OCI-M2 (cell line): ENCODE measurements at regions not wholly inside any gene's neighbourhood (a gene's known extent, or its start where the extent isn't known, plus 50 kb on each side); places are given as distances from the start of the nearest gene placed in this dataset.

ENCODE experiments used
- DNase-seq: peaks from one replicate; lab custom pipeline; 2025; ENCODE audit not compliant: unreplicated experiment; lab: John Stamatoyannopoulos, UW

DNA sequence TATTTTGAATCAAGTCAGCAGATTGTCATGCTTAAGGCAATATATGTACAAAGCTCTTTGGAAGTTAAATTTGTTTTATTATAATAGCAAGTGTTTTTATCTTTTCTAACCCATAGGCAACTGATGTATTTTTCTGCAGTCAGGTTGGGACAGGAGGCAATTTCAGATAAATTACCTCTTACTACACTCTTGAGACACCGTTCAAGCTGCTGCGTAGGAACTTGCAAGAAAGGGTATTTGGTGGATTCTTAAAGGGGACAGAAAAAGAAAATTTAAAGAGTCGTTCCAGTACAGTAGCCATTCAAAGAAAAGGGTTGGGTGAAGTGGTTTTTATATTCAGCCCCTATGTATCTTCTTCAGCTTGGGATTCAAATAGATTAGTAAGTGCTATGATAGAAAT lies 112.4 kb upstream of the APC start:
- DNase-seq = no peak

DNA sequence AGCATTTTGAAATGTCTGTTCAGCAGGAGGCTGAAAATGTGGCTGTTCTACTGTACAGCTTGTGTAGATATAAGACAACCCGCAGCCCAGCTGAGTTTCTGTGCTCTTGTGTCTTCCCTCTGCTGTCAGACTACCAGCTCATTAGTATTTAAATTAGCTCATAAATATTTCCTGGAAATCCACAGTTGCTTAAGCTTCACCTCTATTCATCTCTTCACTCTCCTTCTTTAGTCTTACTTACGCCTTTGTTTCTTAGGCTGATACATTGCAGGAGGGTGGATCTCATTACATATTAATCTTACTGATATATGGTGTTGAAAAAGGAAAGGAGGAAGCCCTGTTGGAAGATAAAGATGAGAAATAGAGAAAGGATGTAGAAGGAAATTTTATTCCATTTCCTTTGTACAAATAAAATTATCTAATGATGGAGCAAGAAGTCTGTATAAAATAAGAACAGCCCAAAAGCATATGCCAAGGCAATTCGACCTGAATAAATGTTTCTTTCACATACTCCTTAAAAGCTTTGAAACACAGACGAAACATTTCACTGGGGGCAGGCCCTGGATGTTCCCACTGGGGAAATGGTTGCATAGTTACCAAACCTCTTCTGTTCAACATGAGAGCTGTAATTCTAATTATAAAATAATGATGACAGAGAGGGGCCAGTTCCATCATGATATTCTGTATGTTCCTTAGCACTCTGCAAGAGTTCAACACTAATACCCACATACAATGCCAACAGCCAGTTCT lies 111.8 kb upstream of the APC start:
- no peak for DNase-seq

DNA sequence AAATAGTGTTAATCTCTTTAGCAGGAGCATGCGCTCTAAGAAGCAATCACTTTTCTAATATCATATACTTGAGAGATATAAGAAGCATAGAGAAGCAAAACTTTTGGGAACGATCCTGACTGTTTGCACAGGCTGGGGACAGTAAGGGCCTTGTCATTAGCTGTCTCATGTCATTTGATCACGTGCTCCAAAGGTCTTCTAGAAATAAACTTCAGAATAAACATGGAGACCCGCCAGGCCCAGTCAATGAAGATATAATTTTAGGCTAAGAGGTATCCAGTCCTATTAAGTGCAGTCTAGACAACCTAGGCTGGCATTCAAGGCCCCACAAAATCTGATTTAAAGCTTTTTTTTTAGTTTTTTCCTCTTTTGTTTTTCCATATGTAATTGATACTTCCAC lies 111.0 kb upstream of the APC start:
- no peak for DNase-seq

DNA sequence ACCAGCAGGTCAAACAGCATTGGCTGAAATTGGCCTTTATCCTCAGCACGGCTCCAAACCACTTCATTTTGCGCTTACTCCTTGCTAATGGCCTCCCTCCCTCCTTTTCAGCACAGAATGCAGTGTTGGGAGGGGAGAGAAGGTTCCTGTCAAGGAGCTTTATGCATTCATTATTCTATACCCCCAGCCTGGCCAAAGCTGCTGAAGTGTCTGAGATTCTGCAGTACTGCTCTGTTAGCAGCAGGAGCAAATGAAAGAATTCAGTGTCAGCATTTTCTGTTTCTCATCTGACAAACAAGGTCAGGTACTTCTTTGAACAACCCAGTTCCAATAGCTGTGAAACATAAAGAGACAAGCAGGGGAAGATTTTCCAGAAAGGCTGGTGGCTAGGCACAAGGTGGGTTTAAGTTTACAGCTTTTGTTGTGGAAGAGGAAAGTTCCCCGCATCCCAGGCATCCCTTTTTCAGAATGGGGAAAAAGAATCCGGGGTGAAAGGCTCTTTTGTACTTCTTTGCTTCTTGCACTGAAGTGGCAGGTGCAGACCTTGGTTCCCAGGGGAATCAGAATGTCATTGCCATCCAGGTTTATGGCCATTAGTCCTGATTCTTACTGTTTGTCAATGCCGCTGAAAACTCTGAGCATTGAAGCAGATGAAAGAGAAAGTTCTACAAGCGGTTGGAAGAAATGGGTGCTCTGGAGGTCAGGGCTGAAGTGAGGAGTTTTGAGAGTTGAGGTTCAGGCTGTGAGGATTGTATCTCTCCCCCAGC lies 109.3 kb upstream of the APC start:
- DNase-seq = no peak

DNA sequence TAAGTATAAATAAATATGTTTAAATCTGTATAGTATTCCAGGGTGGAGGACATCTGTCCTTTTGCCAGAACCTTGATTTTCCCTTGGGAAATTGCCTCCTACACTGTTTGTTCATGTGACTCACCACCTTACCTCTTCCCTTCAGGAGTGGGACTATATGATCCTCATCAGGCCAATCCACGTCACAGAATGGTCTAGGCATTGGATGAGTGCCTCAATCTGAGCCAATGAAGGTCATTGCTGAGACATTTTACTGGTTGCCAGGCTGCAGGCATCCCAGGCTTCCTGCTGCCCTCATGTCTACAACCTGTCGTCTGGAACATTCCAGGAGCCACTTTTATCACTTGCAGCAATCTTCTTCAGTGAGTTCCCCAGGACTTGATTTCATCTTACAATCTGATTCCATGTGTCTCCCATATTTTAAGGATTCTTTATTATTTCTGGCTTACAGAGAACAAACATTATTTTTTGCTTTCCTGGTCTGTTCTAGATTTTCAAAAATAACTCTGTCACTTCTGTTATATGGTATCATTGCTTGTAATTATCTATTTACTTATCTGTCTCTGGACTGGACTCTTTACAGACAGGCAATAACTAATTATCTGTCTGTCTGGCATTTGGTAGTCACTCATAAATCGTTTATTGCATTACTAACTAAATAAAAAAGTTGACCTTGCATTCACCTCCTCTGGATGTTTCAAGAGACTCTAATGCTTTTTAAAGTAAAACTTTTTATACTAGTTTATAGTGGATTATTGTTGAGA lies 107.3 kb upstream of the APC start:
- no peak for DNase-seq

DNA sequence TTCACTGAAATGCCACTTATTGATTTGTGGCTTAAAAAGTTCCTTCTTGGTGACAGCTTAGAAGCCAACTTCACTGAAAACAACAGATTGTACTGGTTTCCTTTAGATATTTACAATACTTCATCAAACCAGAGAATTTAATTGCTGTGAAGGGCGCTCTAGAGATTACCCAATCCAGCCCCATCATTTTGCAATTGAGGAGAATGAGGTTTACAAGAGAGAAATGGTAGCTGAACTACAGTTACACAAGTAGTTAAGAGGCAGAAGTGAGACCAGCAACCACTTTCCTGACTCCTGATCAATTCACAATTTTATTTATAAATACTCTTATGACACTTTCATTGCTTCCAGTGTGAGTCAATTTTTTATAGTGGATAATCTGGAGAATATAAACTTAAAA lies 103.5 kb upstream of the APC start:
- DNase-seq = no peak

DNA sequence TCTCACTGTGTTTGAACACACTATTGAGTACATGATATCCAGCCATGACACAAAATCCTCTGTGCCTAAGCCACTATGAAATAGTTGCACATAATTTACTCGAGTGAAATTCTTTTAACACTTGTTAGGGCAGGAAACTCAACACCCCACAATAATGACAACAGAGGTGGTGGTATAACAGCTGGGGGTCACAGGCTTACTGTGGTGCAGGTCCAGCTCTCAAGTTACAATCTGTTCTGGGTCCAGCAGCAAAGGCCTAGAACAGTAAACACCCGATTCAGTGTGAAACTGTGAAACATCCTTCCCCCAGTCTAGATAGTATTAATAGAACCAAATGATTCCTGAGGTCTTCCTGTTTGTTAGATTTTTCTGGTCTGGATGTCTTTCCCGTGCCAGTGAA lies 102.9 kb upstream of the APC start:
- no peak for DNase-seq

DNA sequence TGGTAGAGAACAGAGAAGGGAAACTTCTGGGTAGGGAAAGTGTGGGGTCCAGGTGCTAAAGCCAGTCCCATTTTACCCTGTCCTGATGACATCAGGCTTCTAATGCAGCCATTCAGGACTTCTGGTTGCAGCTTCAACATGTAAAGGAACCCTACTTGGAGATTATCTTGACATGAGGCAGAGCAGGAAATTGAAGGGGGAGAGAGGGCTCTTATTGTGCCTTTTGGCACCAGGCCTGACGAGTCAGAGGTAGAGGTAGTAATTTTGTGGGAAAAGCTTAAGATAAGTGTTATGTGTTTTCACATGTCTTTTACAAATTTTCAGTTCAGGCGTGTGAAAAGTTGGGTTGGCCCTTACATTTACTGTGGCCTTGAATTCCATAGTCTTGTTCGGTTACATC lies 102.4 kb upstream of the APC start:
- DNase-seq = no peak

DNA sequence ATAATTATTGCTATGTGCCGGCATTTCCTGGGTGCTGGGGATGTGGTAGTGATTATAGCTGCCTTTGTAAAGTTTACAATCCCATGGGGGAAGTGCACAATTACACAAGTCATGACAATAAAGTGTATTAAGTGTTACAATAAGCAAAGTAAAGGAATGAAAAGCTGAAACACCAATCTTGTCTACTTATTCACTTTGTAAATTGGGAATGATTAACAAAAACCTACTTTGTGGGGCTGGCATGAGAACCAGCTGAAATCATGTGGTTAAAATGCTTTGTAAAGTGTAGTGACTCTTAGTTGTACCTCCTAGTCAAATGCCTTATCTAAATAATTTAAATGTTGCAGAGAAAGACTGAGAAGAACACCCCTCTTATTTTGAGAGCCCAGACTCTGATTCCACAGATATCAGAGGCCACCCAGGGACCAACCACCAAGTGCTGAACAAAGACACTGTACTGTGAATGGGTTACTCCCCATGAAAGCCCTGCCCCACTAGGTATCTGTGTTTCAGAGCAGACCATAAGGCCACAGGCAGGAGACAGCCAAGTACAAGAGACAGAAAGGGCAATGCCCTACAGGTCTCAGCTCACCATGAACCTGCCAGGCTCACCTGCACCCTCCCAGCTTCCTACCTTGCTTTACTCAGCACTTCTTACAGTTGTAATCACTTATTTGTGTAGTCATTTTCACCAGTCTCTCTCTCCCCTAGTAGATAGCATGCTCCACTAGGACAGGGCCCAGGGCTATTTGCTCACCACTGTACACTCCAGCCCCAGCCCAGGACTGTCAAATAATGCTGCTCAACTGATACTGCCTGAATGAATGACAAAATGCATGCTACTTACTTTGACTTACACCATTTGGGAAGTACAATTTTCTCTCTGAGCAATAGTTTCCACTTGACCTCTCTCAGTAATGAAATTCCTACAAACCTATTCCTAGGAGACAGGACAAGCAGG lies 101.6 kb upstream of the APC start:
- DNase-seq = no peak

DNA sequence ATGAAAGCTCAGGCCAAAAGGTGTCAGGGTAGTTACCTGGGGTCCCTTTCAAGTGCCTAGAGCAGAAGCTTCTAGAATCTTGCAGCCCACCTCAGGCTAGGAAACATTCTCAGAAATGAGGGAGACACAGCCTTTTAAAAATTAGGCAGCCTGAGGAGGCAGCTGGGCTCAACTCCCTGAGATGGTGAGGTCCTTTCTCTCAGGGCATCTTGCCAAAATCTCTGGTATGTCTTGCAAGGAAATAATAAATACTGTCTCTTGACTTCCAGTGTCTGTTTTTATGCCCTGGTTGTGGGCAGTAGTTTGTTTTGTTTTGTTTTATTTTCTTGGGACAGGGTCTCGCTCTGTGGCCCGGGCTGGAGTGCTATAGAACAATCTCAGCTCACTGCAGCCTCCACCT lies 100.9 kb upstream of the APC start:
- DNase-seq = no peak

DNA sequence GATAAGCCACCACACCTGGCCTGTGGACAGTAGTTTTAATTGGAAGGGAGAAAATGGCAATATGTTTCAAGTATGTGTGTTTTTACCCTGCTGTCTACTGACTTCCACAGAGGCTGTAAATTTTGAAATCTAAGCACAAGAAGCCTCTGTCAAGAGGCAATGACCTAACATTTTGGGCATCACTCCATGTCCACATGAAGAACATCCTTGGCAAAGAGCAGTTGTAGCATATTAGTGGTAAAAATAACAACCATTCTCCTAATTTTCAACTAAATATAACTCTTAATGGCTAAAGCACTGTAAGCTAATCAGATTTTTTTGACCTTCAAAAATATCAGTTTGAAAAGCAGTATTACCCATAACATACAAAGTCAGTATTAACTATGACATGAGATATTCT lies 100.3 kb upstream of the APC start:
- DNase-seq = no peak

DNA sequence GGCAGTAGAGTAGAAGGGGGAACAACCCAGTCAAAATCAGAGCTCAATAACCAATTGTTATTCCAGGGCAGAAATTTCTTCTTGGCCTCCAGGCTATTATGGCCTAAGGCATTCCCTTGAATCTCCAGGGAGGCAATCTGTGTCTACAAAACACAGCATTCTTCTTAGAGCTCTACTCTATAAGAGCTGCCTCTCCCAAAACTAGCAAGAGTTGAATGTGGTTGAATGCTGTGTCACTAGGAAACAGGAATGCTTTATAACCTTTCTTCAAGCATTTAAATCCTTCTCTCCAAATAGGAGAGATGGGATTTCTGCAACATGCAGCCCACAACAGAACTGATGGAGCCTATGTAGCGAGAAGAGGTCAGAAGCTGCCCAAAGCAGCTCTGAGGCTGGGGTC lies 97.1 kb upstream of the APC start:
- DNase-seq = no peak

DNA sequence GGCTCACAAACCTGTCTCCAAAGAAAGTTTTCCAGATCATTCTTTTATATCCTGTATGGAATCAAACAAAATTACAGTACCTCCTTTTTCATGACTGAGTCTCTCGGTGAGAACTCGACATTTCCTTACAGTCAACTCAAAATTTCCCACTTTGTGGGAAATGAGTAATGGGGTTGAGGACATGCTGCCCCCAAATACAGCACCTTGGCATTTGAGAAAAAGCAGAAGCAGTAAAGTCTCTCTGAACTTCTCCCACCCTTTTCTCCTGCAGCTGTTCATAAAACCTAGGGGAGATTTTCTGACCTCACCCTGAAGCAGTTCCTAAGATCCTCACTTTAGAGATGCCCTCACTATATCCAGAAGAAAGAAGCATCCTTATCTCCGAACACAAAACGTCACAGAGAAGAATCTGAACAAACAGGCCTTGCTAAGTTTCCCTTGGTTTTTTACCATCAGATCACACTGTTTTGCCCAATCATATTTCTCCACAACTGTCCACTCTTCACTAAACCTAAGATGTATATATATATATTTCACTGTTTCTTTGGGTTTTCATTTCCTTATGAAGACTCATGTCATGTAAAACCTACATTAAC lies 96.1 kb upstream of the APC start:
- no peak for DNase-seq

DNA sequence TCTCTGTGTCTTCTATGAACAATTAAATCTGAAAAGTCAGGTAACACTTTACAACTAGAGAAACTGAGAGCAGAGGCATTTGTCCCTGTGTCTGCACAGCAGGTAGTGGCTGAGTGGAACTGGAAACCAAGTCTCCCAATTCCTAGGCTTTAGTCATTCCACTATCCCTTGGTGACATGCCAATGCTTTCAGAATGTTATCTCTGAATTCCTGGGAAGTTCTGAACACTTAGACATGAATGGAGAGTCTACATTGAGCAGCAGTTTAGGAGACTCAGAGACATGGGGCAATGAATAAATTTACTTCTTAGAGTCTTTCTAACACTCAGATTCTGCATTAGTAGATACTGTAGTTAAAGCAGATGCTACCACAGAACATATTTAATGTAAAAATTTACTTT lies 94.8 kb upstream of the APC start:
- DNase-seq = no peak

DNA sequence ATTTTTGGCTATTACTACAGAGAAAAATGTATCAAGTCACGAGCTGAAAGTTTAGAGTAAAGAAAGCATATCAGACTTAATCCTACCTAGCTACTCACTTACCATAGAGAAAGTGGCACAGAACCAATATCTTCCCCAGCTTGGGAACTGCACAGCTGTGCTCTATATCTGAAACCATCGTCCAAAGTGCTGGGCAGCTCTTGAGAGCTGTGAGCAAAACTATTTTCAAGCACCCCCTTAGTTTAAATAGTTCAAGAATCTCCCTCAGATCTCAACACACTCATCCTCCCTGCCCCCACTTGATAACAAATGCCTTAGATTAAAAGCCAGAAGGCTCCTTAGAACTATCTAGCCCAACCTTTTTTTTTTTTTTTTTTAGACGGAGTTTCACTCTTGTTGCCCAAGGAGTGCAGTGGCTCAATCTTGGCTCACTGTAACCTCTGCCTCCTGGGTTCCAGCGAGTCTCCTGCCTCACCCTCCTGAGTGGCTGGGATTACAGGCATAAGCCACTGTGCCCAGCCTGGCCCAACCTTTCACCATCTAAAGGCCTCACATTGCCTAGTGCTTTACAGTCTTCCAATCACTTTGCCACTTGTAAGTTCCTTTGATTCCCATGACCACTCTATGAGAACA lies 94.2 kb upstream of the APC start:
- no peak for DNase-seq

DNA sequence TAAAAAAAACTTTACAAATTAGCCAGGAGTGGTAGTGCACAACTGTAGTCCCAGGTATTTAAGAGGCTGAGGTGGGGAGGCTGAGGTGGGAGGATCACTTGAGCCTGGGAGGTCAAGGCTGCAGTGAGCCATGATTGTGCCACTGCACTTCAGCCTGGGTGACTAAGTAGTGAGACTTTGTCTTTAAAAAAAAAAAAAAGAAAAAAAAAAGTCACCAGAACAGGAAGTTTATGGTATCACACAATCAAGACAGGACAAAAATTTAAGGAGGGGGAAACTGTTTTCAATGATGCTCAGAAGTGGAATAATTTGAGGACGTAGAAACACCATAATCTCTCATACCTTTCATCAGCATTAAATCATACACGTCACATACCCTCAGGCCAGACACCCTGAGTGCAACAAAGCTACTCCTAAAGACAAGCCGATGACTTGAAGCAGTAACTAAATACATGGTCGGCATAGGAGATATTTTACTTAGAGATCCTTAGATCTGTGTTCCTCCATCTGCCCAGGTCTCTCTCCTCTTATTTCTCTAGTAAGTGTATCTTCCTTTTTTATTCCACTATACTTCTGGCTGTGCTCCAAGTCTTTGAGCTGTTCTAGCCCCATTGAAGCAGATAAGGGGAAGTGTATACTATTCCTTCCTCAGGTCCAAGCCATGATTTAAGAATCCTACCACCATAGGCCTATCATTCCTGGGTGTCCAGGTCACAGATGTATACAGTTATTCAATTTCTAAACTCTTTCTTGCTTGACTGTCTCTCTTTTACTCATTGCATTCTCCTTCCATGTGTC lies 91.3 kb upstream of the APC start:
- no peak for DNase-seq

DNA sequence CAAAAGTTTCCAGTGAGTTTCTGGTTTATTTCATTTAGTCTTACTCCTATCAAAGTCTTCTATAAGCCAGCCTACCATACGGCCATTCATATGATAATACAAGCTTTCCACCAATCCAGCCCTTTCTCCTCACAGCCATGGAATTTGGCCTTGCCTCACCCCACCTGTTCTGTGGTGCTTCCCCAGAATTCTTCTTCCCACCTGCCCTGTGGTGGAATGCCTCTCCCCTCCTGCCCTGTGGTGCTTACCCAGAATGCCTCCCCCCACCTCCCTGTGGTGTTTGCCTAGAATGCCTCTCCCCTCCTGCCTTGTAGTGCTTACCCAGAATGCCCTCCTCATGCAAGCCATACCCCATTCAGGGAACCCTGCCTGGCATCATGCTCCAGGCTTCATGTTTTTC lies 90.3 kb upstream of the APC start:
- DNase-seq = no peak

DNA sequence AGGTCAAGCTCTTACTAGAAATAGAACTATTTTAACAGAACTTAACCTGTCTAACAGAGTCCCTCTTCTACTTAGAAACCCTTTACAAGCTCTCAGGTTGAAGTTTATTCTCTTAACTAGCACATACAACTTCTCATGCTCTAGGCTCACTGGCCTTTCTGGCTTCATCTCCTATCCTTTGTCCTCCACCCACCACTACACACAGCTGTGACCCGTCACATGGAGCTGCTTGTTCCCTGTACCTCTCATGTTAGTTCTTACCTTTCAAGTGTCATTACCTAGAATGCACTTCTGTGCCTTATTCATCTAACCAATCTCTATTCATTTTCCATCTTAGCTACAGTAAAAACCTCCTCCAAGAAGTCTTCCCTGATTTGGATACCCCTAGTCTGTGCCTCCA lies 89.4 kb upstream of the APC start:
- DNase-seq = no peak

DNA sequence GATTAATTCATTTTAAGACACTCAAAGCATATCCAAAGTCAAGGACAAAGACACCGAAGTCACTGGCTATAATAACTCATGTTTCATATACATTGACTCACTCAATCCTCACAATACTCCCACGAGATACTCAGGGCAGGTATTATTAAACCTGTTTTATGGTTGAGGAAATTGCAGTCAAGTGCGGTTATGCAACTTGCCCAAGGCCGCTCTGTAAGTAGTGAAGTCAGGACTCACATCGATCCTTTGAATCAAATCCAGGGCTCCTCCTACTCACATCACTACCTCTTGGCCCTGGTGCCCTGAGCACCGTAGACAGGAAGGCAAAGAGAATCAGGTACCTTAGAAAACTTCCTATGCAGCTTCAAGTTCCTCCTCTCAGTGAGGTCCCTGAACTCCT lies 87.8 kb upstream of the APC start:
- DNase-seq = no peak
